ENCODE measurements at regions not wholly inside any gene's neighbourhood (a gene's known extent, or its start where the extent isn't known, plus 50 kb on each side); places are given as distances from the start of the nearest gene placed in this dataset.

GRCh38 chr20:41892031-41892430, 273.9 kb upstream of the CHD6 start:
- no peak for TF ChIP-seq CTCF (IDR thresholded peaks at IDR 0.05)
- no peak for TF ChIP-seq POLR2A (IDR thresholded peaks at IDR 0.05)

Data from Peyer's patch (tissue), 4 donors.